Astrocyte (in vitro differentiated cells and primary cell): ENCODE measurements at regions not wholly inside any gene's neighbourhood (a gene's known extent, or its start where the extent isn't known, plus 50 kb on each side); places are given as distances from the start of the nearest gene placed in this dataset.

Experiments used
- DNase-seq: peaks from one replicate; pipeline ENCODE4 v3.0.0-alpha.2; 2010; ENCODE audit warnings: low read depth
- FAIRE-seq: peaks from 2 replicates; lab custom pipeline; 2011; peaks lifted over from hg19 to GRCh38; lab: Jason Lieb, UNC
- H2AFZ ChIP-seq: 2 replicates; pipeline ENCODE4 v1.6.0; 2012; ENCODE audit warnings: low read depth, low read length, inconsistent platforms
- H3K27ac ChIP-seq: 2 replicates; pipeline ENCODE4 v1.5.1; 2011; ENCODE audit warnings: low read depth, low read length, inconsistent platforms
- H3K27me3 ChIP-seq: 2 replicates; pipeline ENCODE4 v1.6.0; 2011; ENCODE audit warnings: low read length, inconsistent platforms; ENCODE audit not compliant: insufficient read depth
- H3K36me3 ChIP-seq: 2 replicates; pipeline ENCODE4 v1.5.1; 2011; ENCODE audit warnings: low read length, inconsistent platforms; ENCODE audit not compliant: insufficient read depth
- H3K4me1 ChIP-seq: 2 replicates; pipeline ENCODE4 v1.5.1; 2011; ENCODE audit warnings: low read length, inconsistent platforms; ENCODE audit not compliant: insufficient read depth
- H3K4me2 ChIP-seq: 2 replicates; pipeline ENCODE4 v1.6.0; 2012; ENCODE audit warnings: low read length, inconsistent platforms
- H3K4me3 ChIP-seq: 2 replicates; pipeline ENCODE4 v1.5.1; 2011; ENCODE audit warnings: low read depth, mild to moderate bottlenecking, low read length, inconsistent platforms; ENCODE audit not compliant: insufficient read depth
- H3K79me2 ChIP-seq: 2 replicates; pipeline ENCODE4 v1.6.0; 2012; ENCODE audit warnings: mild to moderate bottlenecking, low read length, inconsistent platforms; ENCODE audit not compliant: insufficient read depth
- H3K9ac ChIP-seq: 2 replicates; pipeline ENCODE4 v1.6.0; 2012; ENCODE audit warnings: mild to moderate bottlenecking, low read length, inconsistent platforms
- H3K9me3 ChIP-seq: 2 replicates; pipeline ENCODE4 v1.5.1; 2012; ENCODE audit warnings: low read depth, mild to moderate bottlenecking, low read length, inconsistent platforms; ENCODE audit not compliant: insufficient read depth
- H4K20me1 ChIP-seq: 2 replicates; pipeline ENCODE4 v1.6.0; 2012; ENCODE audit warnings: low read length, inconsistent platforms; ENCODE audit not compliant: insufficient read depth
- H3K27ac Mint-ChIP-seq: one replicate; pipeline ENCODE4 v1.8.0; 2021; ENCODE audit warnings: mild to moderate bottlenecking, mixed read lengths; ENCODE audit not compliant: unreplicated experiment
- H3K27me3 Mint-ChIP-seq: one replicate; pipeline ENCODE4 v1.8.0; 2021; ENCODE audit warnings: low read depth, mixed read lengths; ENCODE audit not compliant: unreplicated experiment
- H3K36me3 Mint-ChIP-seq: one replicate; pipeline ENCODE4 v1.8.0; 2021; ENCODE audit warnings: low read depth, mixed read lengths; ENCODE audit not compliant: unreplicated experiment
- H3K4me1 Mint-ChIP-seq: one replicate; pipeline ENCODE4 v1.8.0; 2021; ENCODE audit warnings: low read depth, mixed read lengths; ENCODE audit not compliant: unreplicated experiment
- H3K4me3 Mint-ChIP-seq: one replicate; pipeline ENCODE4 v1.8.0; 2021; ENCODE audit warnings: mild to moderate bottlenecking, moderate library complexity, mixed read lengths; ENCODE audit not compliant: unreplicated experiment
- H3K9me3 Mint-ChIP-seq: one replicate; pipeline ENCODE4 v1.8.0; 2021; ENCODE audit warnings: mild to moderate bottlenecking, mixed read lengths; ENCODE audit not compliant: unreplicated experiment
- CTCF ChIP-seq: IDR thresholded peaks from 2 replicates; pipeline ENCODE4 v1.5.1; 2011; ENCODE audit warnings: low read depth, mild to moderate bottlenecking, inconsistent platforms, low read length, moderate library complexity; ENCODE audit not compliant: insufficient read depth
- EZH2 ChIP-seq: IDR thresholded peaks from 2 replicates; pipeline ENCODE4 v1.6.1; 2012; ENCODE audit warnings: mild to moderate bottlenecking, low read length, inconsistent platforms; ENCODE audit not compliant: insufficient read depth

- Mint-ChIP-seq H3K9me3 (no peaks in the 10 kb centered on the region), H3K36me3 (no peaks in the 10 kb centered on the region), H3K4me3 (peak overlapping the region; percentile 46), H3K27ac (no peak overlapping the region), H3K4me1 (peaks cover 16% of the 10 kb centered on the region), H3K27me3 (no peaks in the 10 kb centered on the region)
- H3K27ac ChIP-seq: no peak overlapping the region
- H3K27me3 ChIP-seq: peaks cover 3% of the 10 kb centered on the region
- TF ChIP-seq EZH2 (no peak), CTCF (no peak)
- H3K4me3 ChIP-seq: no peak overlapping the region
- no peaks in the 10 kb centered on the region for H3K9me3 ChIP-seq
- no peaks in the 10 kb centered on the region for H3K36me3 ChIP-seq
- H3K79me2 ChIP-seq: no peaks in the 10 kb centered on the region
- DNase-seq (no peak), FAIRE-seq (no peak)
- no peak overlapping the region for H3K9ac ChIP-seq
- no peaks in the 10 kb centered on the region for H3K4me1 ChIP-seq
- H2AFZ ChIP-seq: no peak overlapping the region
- no peak overlapping the region for H3K4me2 ChIP-seq
- no peaks in the 10 kb centered on the region for H4K20me1 ChIP-seq
Observed at GRCh38 chr9:546235-546634, 295.3 kb upstream of the DMRT1 start.

- Histone ChIP-seq H3K27me3 (peaks cover 3% of the 10 kb centered on the region), H3K9ac (no peak overlapping the region), H3K4me3 (no peak overlapping the region), H3K36me3 (no peaks in the 10 kb centered on the region), H2AFZ (no peak overlapping the region), H3K9me3 (no peaks in the 10 kb centered on the region), H3K4me2 (peak overlapping the region; percentile 44), H3K4me1 (no peaks in the 10 kb centered on the region), H3K27ac (no peak overlapping the region), H4K20me1 (no peaks in the 10 kb centered on the region), H3K79me2 (no peaks in the 10 kb centered on the region)
- peak; percentile 8 for DNase-seq
- Mint-ChIP-seq H3K9me3 (no peaks in the 10 kb centered on the region), H3K4me3 (peak overlapping the region; percentile 58), H3K4me1 (peaks cover 16% of the 10 kb centered on the region), H3K27me3 (no peaks in the 10 kb centered on the region), H3K36me3 (no peaks in the 10 kb centered on the region), H3K27ac (no peak overlapping the region)
- FAIRE-seq: no peak
- TF ChIP-seq CTCF (no peak), EZH2 (no peak)
Observed at GRCh38 chr9:546797-547223, 294.7 kb upstream of the DMRT1 start.

DNA sequence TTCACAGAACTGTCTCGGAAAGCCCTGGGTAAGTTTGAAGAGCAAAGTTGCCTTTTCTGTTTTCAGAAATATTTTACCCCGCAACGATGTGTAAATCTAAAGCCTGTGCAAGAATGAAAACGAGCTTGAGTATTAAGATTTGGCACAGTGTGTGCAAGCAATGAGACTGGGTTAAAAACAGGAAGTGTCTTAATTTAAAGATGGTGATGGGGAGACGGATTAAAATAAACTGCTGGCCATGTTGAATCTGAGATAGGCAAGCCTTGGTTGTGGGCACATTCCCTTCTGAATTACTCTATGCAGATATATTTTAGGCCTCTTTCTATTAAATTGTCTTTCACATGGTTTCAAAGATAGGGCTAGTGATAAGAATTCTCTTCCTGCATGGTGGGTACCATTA is 294.2 kb upstream of the DMRT1 start:
- Histone ChIP-seq H3K4me3 (no peak overlapping the region), H3K79me2 (no peaks in the 10 kb centered on the region), H3K36me3 (no peaks in the 10 kb centered on the region), H4K20me1 (no peaks in the 10 kb centered on the region), H3K4me2 (no peak overlapping the region), H3K9me3 (no peaks in the 10 kb centered on the region), H3K9ac (no peak overlapping the region), H3K27me3 (peaks cover 3% of the 10 kb centered on the region), H2AFZ (no peak overlapping the region), H3K4me1 (no peaks in the 10 kb centered on the region), H3K27ac (no peak overlapping the region)
- Mint-ChIP-seq H3K27ac (no peak overlapping the region), H3K27me3 (no peaks in the 10 kb centered on the region), H3K4me1 (peaks cover 16% of the 10 kb centered on the region), H3K9me3 (no peaks in the 10 kb centered on the region), H3K4me3 (peak overlapping the region; percentile 58), H3K36me3 (no peaks in the 10 kb centered on the region)
- no peak for FAIRE-seq
- DNase-seq: no peak
- TF ChIP-seq CTCF (no peak), EZH2 (no peak)
